Pancreas (tissue), 10 donors: ENCODE measurements at regions not wholly inside any gene's neighbourhood (a gene's known extent, or its start where the extent isn't known, plus 50 kb on each side); places are given as distances from the start of the nearest gene placed in this dataset.
A peak's percentile ranks its signal among the peaks of the same experiment; 100 is the strongest.

Experiments
- ATAC-seq, 4 donors: fragments of 200-7000 bp; cut with Tn5 transposase; one replicate each; pipeline versions ENCODE4 v1.8.0 to v1.9.1; 2020; ENCODE audit warnings: mild to moderate bottlenecking in 4 of 4, moderate library complexity in 4 of 4
- DNase-seq, 6 donors: peaks; one replicate each; pipeline ENCODE4 v3.0.0-alpha.2; 2020
- FAIRE-seq: peaks from 2 replicates; lab custom pipeline; 2012; peaks lifted over from hg19 to GRCh38; lab: Jason Lieb, UNC
- H3K27ac ChIP-seq, 4 donors: fragments of 200-600 bp; sonication (generic); 1 replicate in 3 of 4; 2 replicates in 1 of 4; pipeline versions ENCODE4 v1.5.0 to v1.8.0; 2020
- H3K27me3 ChIP-seq, 4 donors: fragments of 200-600 bp; one replicate each; pipeline ENCODE4 v1.8.0; 2021
- H3K36me3 ChIP-seq, 3 donors: fragments of 200-600 bp; sonication (generic) in 1 of 3; one replicate each; pipeline versions ENCODE4 v1.5.0 to v1.8.0; 2020 to 2021
- H3K4me1 ChIP-seq, 3 donors: fragments of 200-600 bp; one replicate each; pipeline ENCODE4 v1.8.0; 2021
- H3K4me3 ChIP-seq, 4 donors: fragments of 200-600 bp; sonication (generic) in 2 of 4; one replicate each; pipeline versions ENCODE4 v1.5.0 to v1.8.0; 2020 to 2021
- H3K9me3 ChIP-seq, 4 donors: fragments of 200-600 bp; one replicate each; pipeline ENCODE4 v1.8.0; 2021
- CTCF ChIP-seq, 4 donors: fragments of 200-600 bp; sonication (generic) in 3 of 4; IDR thresholded peaks; one replicate each; pipeline versions ENCODE4 v1.5.0 to v1.8.0; 2021; ENCODE audit warnings: antibody characterized with exemption in 4 of 4
- WGBS, 2 donors: extraction: QIAGEN DNeasy Blood & Tissue Kit; methylation state at CpG; one replicate each; pipeline ENCODE4 v1.1.7; 2013; 5-methylcytosine and 5-hydroxymethylcytosine counted together
- intact Hi-C, 3 donors: fragments of 100-400 bp; cut with DNase I; formaldehyde crosslinking; loops; one replicate each; pipeline versions ENCODE4 v1.11.1 to v1.14.2; 2022
- donor health status: healthy with polysubstance abuse.
- donor health status: DM: no; HTN: no; CAD: no; lungs with moderate emphysema.
- donor health status: DM: no; HTN: no; CAD: no.
- donor health status: control.
- donor health status: control.
- donor health status: Bipolar disorder and iron deficiency.
- donor health status: DM: yes; HTN: yes; CAD: no.
- donor health status: DM: no; HTN: no; CAD: no.
- donor health status: DM: no; HTN: no; CAD: no.
- donor health status: DM: yes; HTN: yes; CAD: no.

GRCh38 chrX:94961730-94962129 lies 1287.7 kb downstream of the FAM133A start:
- DNase-seq (no peak), ATAC-seq (no peak), FAIRE-seq (no peak)
- H3K27ac ChIP-seq, result no peak overlapping the region
- H3K9me3 ChIP-seq, result no peaks in the 10 kb centered on the region
- no peaks in the 10 kb centered on the region for H3K4me1 ChIP-seq
- H3K4me3 ChIP-seq, result no peak overlapping the region
- WGBS, 2 donors, result 25 to 41% methylated on average over 2 of the region's 2 CpGs
- no peaks in the 10 kb centered on the region for H3K36me3 ChIP-seq
- intact Hi-C loops, result no loop called here
- no peak for TF ChIP-seq CTCF (IDR thresholded peaks at IDR 0.05)
- no peaks in the 10 kb centered on the region for H3K27me3 ChIP-seq

GRCh38 chrX:94977562-94977961 lies 1303.6 kb downstream of the FAM133A start:
- Histone ChIP-seq H3K4me3 (no peak overlapping the region), H3K4me1 (no peaks in the 10 kb centered on the region), H3K27ac (no peak overlapping the region), H3K9me3 (no peaks in the 10 kb centered on the region), H3K27me3 (no peaks in the 10 kb centered on the region), H3K36me3 (no peaks in the 10 kb centered on the region)
- intact Hi-C loops, result no loop called here
- FAIRE-seq (no peak), ATAC-seq (peak in 1 of 4 donors; percentile 9), DNase-seq (no peak)
- WGBS, 2 donors, result 65 to 97% methylated on average over 2 of the region's 2 CpGs
- no peak for TF ChIP-seq CTCF (IDR thresholded peaks at IDR 0.05)

- FAIRE-seq (no peak), DNase-seq (no peak), ATAC-seq (peak in 2 of 4 donors; percentile 49 to 53)
- 59 to 80% methylated on average over 4 of the region's 4 CpGs for WGBS, 2 donors
- no peak overlapping the region for H3K27ac ChIP-seq
- no peaks in the 10 kb centered on the region for H3K27me3 ChIP-seq
- H3K4me1 ChIP-seq, result no peaks in the 10 kb centered on the region
- H3K36me3 ChIP-seq, result no peaks in the 10 kb centered on the region
- intact Hi-C loops, result no loop called here
- H3K4me3 ChIP-seq, result no peak overlapping the region
- H3K9me3 ChIP-seq, result no peaks in the 10 kb centered on the region
- TF ChIP-seq CTCF (IDR thresholded peaks at IDR 0.05), result no peak
Observed at GRCh38 chrX:94977986-94978385, 1304.0 kb downstream of the FAM133A start.
